Loucy (cell line): ENCODE measurements at regions not wholly inside any gene's neighbourhood (a gene's known extent, or its start where the extent isn't known, plus 50 kb on each side); places are given as distances from the start of the nearest gene placed in this dataset.
A peak's percentile ranks its signal among the peaks of the same experiment; 100 is the strongest.
"Not testable (repeated sequence)": the region's sequence is repeated elsewhere in the genome, so short reads cannot be mapped to it uniquely, and the experiment has no call there.

Experiments
- H2AFZ ChIP-seq: fragments of 200-600 bp; sonication (generic); 2 replicates; pipeline ENCODE4 v1.6.0; 2016; ENCODE audit warnings: antibody characterized with exemption, mild to moderate bottlenecking, low read length, moderate library complexity
- H3F3A ChIP-seq: fragments of 200-600 bp; 2 replicates; pipeline ENCODE4 v1.6.0; 2016; ENCODE audit warnings: antibody characterized with exemption, low read depth, mild to moderate bottlenecking
- H3K27me3 ChIP-seq: fragments of 200-600 bp; sonication (generic); 2 replicates; pipeline ENCODE4 v1.6.1; 2014; ENCODE audit warnings: low read length, mild to moderate bottlenecking; ENCODE audit not compliant: insufficient read depth, poor library complexity, severe bottlenecking
- H3K36me3 ChIP-seq: fragments of 200-600 bp; sonication (generic); 2 replicates; pipeline ENCODE4 v1.6.1; 2016; ENCODE audit warnings: low read length; ENCODE audit not compliant: insufficient read depth
- H3K4me1 ChIP-seq: fragments of 200-600 bp; sonication (generic); 2 replicates; pipeline ENCODE4 v1.5.1; 2014; ENCODE audit warnings: low read length, mild to moderate bottlenecking; ENCODE audit not compliant: insufficient read depth, poor library complexity, severe bottlenecking
- H3K4me2 ChIP-seq: fragments of 200-600 bp; sonication (generic); 2 replicates; pipeline ENCODE4 v1.6.0; 2014; ENCODE audit warnings: antibody characterized with exemption, low read length, low read depth, mild to moderate bottlenecking; ENCODE audit not compliant: poor library complexity, severe bottlenecking
- H3K4me3 ChIP-seq: fragments of 200-600 bp; sonication (generic); 2 replicates; pipeline ENCODE4 v1.5.1; 2014; ENCODE audit warnings: low read length, mild to moderate bottlenecking, mixed read lengths; ENCODE audit not compliant: poor library complexity, severe bottlenecking
- H3K79me2 ChIP-seq: fragments of 200-600 bp; sonication (generic); 2 replicates; pipeline ENCODE4 v1.6.1; 2014; ENCODE audit warnings: low read length; ENCODE audit not compliant: insufficient read depth
- H3K9ac ChIP-seq: fragments of 200-600 bp; sonication (generic); 2 replicates; pipeline ENCODE4 v1.6.0; 2014; ENCODE audit warnings: mild to moderate bottlenecking, low read depth, low read length, moderate library complexity; ENCODE audit not compliant: poor library complexity, severe bottlenecking
- H3K9me2 ChIP-seq: fragments of 200-600 bp; sonication (generic); replicated peaks from 2 replicates; pipeline ENCODE4 v1.6.1; 2016; ENCODE audit warnings: low read depth, low read length, mixed read lengths
- H3K9me3 ChIP-seq: fragments of 200-600 bp; sonication (generic); 2 replicates; pipeline ENCODE4 v1.6.1; 2014; ENCODE audit warnings: mild to moderate bottlenecking, antibody characterized with exemption, low read length, low read depth; ENCODE audit not compliant: insufficient read depth
- H4K20me1 ChIP-seq: fragments of 200-600 bp; sonication (generic); 2 replicates; pipeline ENCODE4 v1.6.0; 2014; ENCODE audit warnings: antibody characterized with exemption, low read length, mild to moderate bottlenecking; ENCODE audit not compliant: insufficient read depth, poor library complexity, severe bottlenecking
- TF ChIP-seq, protein P1 (sequence below): fragments of 200-600 bp; sonication (generic); conservative IDR thresholded peaks from 2 replicates; pipeline ENCODE4 v1.5.1; 2014; ENCODE audit warnings: mild to moderate bottlenecking, antibody characterized with exemption, low read length

DNA sequence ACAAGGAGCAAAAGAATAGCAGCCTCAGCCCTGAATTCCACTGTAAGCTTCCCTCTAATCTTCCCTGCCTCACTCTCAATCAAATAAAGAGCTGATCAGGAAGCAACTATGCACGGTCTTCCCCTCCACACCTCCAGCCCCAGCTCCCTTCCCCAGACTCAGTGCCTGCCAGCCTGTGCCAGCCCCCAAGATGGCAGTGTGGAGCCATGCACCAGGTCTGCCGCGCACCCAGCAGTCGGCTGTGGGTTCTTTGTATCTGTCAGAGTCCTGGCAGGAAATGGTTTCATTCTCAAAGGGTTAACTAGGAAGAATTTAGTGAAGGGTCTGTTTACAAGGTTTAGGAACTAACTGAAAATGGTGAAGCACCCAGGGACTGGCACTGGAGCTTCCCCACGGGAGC lies 71.3 kb upstream of the PRSS12 start:
- TF ChIP-seq, protein P1, sequence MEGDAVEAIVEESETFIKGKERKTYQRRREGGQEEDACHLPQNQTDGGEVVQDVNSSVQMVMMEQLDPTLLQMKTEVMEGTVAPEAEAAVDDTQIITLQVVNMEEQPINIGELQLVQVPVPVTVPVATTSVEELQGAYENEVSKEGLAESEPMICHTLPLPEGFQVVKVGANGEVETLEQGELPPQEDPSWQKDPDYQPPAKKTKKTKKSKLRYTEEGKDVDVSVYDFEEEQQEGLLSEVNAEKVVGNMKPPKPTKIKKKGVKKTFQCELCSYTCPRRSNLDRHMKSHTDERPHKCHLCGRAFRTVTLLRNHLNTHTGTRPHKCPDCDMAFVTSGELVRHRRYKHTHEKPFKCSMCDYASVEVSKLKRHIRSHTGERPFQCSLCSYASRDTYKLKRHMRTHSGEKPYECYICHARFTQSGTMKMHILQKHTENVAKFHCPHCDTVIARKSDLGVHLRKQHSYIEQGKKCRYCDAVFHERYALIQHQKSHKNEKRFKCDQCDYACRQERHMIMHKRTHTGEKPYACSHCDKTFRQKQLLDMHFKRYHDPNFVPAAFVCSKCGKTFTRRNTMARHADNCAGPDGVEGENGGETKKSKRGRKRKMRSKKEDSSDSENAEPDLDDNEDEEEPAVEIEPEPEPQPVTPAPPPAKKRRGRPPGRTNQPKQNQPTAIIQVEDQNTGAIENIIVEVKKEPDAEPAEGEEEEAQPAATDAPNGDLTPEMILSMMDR, result peak; percentile 51
- H3K36me3 ChIP-seq, H3K9ac ChIP-seq, H3K9me3 ChIP-seq, H3F3A ChIP-seq, H3K4me3 ChIP-seq, H3K27me3 ChIP-seq, H3K79me2 ChIP-seq, H3K9me2 ChIP-seq, H3K4me1 ChIP-seq, H4K20me1 ChIP-seq: not testable (repeated sequence)
- Histone ChIP-seq H3K4me2 (peak overlapping the region; percentile 27), H2AFZ (peak overlapping the region; percentile 81)

DNA sequence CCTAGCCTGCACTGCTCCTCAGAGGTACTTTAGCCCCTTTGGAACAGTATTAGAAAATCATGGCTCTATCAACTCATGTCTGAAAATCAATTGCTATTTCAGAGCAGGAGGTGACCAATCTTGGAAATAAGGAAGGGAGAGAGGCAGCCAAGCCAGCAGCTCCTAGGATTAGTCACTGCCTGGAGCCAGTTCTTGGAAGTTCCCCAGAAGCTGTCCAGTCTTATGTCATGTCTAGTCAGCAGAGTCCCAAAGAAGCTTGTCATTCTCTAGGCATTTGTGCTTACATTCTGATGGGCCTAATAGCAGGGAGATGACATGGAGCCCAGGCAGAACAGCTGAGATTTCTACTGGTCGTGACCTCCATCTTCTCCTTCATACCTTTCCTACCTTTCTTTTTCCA lies 76.1 kb upstream of the PRSS12 start:
- not testable (repeated sequence) for H3K79me2 ChIP-seq, H3K4me2 ChIP-seq, H3K36me3 ChIP-seq, H3K4me3 ChIP-seq, H3K9me2 ChIP-seq, H3F3A ChIP-seq, H3K9me3 ChIP-seq, H3K9ac ChIP-seq, H3K27me3 ChIP-seq, H4K20me1 ChIP-seq, H3K4me1 ChIP-seq, H2AFZ ChIP-seq

DNA sequence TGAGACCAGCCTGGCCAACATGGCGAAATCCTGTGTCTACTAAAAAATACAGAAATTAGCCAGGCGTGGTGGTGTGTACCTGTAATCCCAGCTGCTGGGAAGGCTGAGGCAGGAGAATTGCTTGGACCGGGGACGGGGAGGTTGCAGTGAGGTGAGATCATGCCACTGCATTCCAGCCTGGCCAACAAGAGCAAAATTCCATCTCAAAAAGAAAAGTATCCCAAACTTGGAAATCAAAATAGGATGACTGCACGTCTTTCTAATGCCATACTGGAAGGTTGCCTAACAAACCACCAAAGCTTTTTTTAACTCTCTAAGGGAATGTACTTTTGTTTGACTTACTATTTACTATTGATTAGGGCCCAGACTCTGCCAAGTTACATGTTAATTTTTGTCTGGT lies 79.6 kb upstream of the PRSS12 start:
- H4K20me1 ChIP-seq, H3K36me3 ChIP-seq, H3K79me2 ChIP-seq, H3K9me3 ChIP-seq, H3K27me3 ChIP-seq, H3K4me2 ChIP-seq, H3F3A ChIP-seq, H3K9ac ChIP-seq, H3K4me3 ChIP-seq, H3K4me1 ChIP-seq, H2AFZ ChIP-seq, H3K9me2 ChIP-seq: not testable (repeated sequence)

DNA sequence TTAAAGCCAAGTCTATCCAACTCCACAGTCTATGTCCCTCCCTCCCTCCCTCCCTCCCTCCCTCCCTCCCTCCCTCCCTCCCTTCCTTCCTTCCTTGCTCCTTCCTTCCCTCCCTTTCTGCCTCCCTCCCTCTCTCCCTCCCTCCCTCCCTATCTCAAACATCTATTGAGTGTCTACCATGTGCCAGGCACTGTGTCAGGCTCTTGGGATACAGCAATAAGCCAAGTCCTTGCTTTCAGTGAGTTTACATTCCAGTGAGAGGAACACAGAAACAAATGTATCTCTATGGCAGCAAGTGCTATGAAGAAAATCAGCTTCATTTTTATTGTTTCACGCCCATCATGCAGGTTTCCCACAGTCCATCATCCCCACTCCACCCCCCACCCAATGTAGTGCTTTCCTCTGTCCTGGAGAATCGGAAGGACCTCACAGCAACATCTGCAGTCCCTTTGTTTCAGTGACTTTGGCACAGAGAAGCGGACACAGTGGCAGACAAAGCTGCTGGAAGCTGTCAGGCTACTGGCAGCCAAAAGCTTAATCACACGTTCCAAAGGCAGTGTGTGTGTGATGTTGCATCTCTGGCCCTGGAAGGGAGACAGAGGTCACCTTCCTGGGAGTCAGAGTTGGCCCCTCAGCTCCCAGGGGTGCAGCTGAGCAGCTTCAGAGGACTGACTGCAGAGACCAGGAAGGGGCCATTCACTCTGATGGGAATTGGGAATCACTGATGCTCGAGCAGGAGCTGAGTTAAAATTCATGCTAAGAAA lies 81.0 kb upstream of the PRSS12 start:
- H3K27me3 ChIP-seq, H3F3A ChIP-seq, H3K9me2 ChIP-seq, H3K4me3 ChIP-seq, H3K36me3 ChIP-seq, H4K20me1 ChIP-seq, H3K79me2 ChIP-seq, H3K4me1 ChIP-seq, H3K9ac ChIP-seq, H3K4me2 ChIP-seq, H3K9me3 ChIP-seq, H2AFZ ChIP-seq: not testable (repeated sequence)

DNA sequence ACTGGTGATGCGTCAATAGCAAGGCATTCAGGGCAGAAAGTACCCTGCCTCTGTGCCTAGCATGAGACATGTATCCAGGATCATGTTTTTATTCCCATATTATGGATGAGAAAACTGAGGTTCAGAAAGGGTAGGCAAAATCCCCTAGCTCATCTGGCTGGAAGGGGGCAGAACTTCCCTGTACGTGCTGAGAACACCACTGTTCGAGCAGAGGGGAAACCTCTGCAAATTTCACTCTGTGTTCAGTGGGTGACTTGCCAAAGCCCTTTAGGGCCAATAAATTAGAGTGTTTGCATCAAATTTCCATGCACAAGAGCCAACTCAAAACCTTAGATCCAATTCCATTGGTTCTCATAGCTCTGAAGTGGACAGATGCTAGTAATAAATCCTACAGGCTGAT lies 82.6 kb upstream of the PRSS12 start:
- not testable (repeated sequence) for H3K4me3 ChIP-seq, H4K20me1 ChIP-seq, H3K36me3 ChIP-seq, H3K4me2 ChIP-seq, H3K9me3 ChIP-seq, H3K27me3 ChIP-seq, H3K9ac ChIP-seq, H3K79me2 ChIP-seq, H2AFZ ChIP-seq, H3K9me2 ChIP-seq, H3F3A ChIP-seq, H3K4me1 ChIP-seq

DNA sequence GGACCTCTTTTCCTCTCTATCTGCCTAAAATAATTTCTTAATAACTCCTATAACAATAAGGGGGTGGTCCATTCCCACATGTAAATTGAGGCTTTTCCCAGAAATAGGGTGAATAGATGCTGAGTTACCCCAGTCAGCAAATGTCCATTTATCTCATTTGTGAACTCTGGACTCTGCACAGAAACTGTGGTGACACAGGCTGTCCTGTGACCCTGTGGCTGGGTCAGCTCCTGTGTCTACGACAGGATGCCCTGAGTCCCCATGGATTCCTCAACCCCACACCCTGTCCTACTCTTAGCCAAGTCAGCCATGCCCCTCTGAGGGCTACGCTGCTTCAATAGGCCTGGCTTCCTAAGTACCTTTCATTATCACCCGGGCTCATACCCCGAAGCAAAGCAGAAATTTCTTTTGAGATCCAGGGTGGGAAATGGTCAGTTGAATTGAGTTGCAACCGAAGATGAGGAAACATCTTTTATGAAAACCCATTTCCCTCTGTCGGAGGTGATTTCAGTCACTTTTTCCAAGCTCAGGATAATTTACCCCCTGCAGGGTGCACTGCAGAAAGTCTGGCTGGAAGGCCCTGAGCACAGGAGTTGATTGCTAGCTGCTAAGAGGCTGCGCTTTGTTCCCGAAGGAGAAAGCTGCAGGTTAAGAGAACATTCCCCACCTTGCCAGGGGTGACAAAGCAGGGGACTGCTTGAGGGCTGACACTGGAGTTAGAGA lies 89.5 kb upstream of the PRSS12 start:
- not testable (repeated sequence) for H4K20me1 ChIP-seq, H3F3A ChIP-seq, H3K9ac ChIP-seq, H3K4me1 ChIP-seq, H3K36me3 ChIP-seq, H3K4me2 ChIP-seq, H2AFZ ChIP-seq, H3K9me2 ChIP-seq, H3K9me3 ChIP-seq, H3K79me2 ChIP-seq, H3K4me3 ChIP-seq, H3K27me3 ChIP-seq

DNA sequence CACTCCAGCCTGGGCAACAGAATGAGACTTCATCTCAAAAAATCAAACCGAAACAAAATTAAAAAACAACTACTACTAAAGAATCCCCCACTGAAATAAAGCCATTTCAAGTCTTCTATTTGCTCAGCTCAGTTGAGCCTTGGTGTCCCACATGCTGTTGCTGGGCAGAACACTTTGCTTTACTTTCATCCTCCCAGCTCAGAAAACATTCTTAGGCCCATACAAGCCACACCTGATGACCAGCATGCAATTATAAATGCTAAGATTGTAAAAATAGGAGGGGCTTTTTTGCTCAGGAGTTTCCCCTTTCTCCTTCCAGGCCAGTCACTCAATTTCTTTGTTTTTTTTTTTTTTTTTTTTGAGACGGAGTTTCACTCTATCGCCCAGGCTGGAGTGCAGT lies 94.6 kb upstream of the PRSS12 start:
- not testable (repeated sequence) for H3K9me2 ChIP-seq, H2AFZ ChIP-seq, H4K20me1 ChIP-seq, H3K4me2 ChIP-seq, H3K79me2 ChIP-seq, H3K27me3 ChIP-seq, H3K9ac ChIP-seq, H3K36me3 ChIP-seq, H3K9me3 ChIP-seq, H3K4me1 ChIP-seq, H3K4me3 ChIP-seq, H3F3A ChIP-seq
